Lung (tissue), 11 donors: ENCODE measurements at regions not wholly inside any gene's neighbourhood (a gene's known extent, or its start where the extent isn't known, plus 50 kb on each side); places are given as distances from the start of the nearest gene placed in this dataset.

Source experiments
- ATAC-seq: fragments of 200-7000 bp; cut with Tn5 transposase; one replicate; pipeline ENCODE4 v1.9.1; 2020; ENCODE audit warnings: moderate number of reproducible peaks; ENCODE audit not compliant: insufficient read depth, low FRiP score
- DNase-seq, 3 donors: peaks; one replicate each; pipeline ENCODE4 v3.0.0-alpha.2; 2013 to 2017
- H3K27ac ChIP-seq, 2 donors: one replicate each; pipeline ENCODE4 v1.5.1; 2013; ENCODE audit warnings: mild to moderate bottlenecking in 2 of 2, moderate library complexity in 2 of 2, control low read depth in 1 of 2, inconsistent platforms in 1 of 2, low read depth in 1 of 2, low read length in 1 of 2
- H3K27me3 ChIP-seq, 3 donors: one replicate each; pipeline ENCODE4 v1.5.1; 2013; ENCODE audit warnings: low read length in 2 of 3; ENCODE audit not compliant: control insufficient read depth in 3 of 3, insufficient read depth in 3 of 3
- H3K36me3 ChIP-seq, 4 donors: one replicate each; pipeline ENCODE4 v1.5.1; 2013; ENCODE audit warnings: low read length in 4 of 4, mild to moderate bottlenecking in 1 of 4, moderate library complexity in 1 of 4; ENCODE audit not compliant: control insufficient read depth in 4 of 4, insufficient read depth in 4 of 4
- H3K4me1 ChIP-seq, 5 donors: one replicate each; pipeline ENCODE4 v1.5.1; 2013; ENCODE audit warnings: low read length in 5 of 5, mild to moderate bottlenecking in 2 of 5, moderate library complexity in 1 of 5; ENCODE audit not compliant: control insufficient read depth in 5 of 5, insufficient read depth in 5 of 5
- H3K4me3 ChIP-seq: one replicate; pipeline ENCODE4 v1.5.1; 2013; ENCODE audit warnings: mild to moderate bottlenecking, control low read depth, moderate library complexity
- H3K9ac ChIP-seq, 2 donors: one replicate each; pipeline ENCODE4 v1.5.1; 2013; ENCODE audit warnings: low read length in 2 of 2, control low read depth in 1 of 2; ENCODE audit not compliant: insufficient read depth in 1 of 2
- H3K9me3 ChIP-seq, 4 donors: one replicate each; pipeline ENCODE4 v1.5.1; 2013; ENCODE audit warnings: low read length in 3 of 4, mild to moderate bottlenecking in 1 of 4, moderate library complexity in 1 of 4; ENCODE audit not compliant: control insufficient read depth in 4 of 4, insufficient read depth in 3 of 4
- CTCF ChIP-seq: IDR thresholded peaks from 2 replicates; pipeline ENCODE4 v1.5.1; 2012; ENCODE audit warnings: mild to moderate bottlenecking; ENCODE audit errors: control extremely low read depth, extremely low read depth
- WGBS, 2 donors: extraction: QIAGEN DNeasy Blood & Tissue Kit; methylation state at CpG; one replicate each; pipeline ENCODE4 v1.1.7; 2013; 5-methylcytosine and 5-hydroxymethylcytosine counted together
- donor health status: control.
- donor health status: control.
- donor health status: Bipolar disorder and iron deficiency.
- donor health status: healthy.
- donor health status: DM: yes; HTN: yes; CAD: no.

GRCh38 chr6:100260584-100260983 lies 204.1 kb downstream of the SIM1 start:
- no peaks in the 10 kb centered on the region for H3K36me3 ChIP-seq
- TF ChIP-seq CTCF: no peak
- no peak for DNase-seq
- no peak overlapping the region for H3K4me3 ChIP-seq
- H3K9ac ChIP-seq: no peak overlapping the region
- no peaks in the 10 kb centered on the region for H3K27me3 ChIP-seq
- no peaks in the 10 kb centered on the region for H3K9me3 ChIP-seq
- no peaks in the 10 kb centered on the region for H3K4me1 ChIP-seq
- no peak overlapping the region for H3K27ac ChIP-seq
- no peak for ATAC-seq

GRCh38 chr6:100259865-100260264 lies 204.9 kb downstream of the SIM1 start:
- H3K27ac ChIP-seq: no peak overlapping the region
- TF ChIP-seq CTCF: no peak
- WGBS, 2 donors: 73 to 86% methylated on average over 3 of the region's 3 CpGs
- no peak overlapping the region for H3K9ac ChIP-seq
- no peaks in the 10 kb centered on the region for H3K9me3 ChIP-seq
- ATAC-seq: no peak
- no peaks in the 10 kb centered on the region for H3K27me3 ChIP-seq
- no peak overlapping the region for H3K4me3 ChIP-seq
- no peaks in the 10 kb centered on the region for H3K36me3 ChIP-seq
- no peak for DNase-seq
- no peaks in the 10 kb centered on the region for H3K4me1 ChIP-seq

GRCh38 chr6:100258752-100259151 lies 206.0 kb downstream of the SIM1 start:
- no peak for ATAC-seq
- no peaks in the 10 kb centered on the region for H3K27me3 ChIP-seq
- no peak overlapping the region for H3K9ac ChIP-seq
- no peaks in the 10 kb centered on the region for H3K4me1 ChIP-seq
- no peak overlapping the region for H3K27ac ChIP-seq
- no peak overlapping the region for H3K4me3 ChIP-seq
- H3K36me3 ChIP-seq: no peaks in the 10 kb centered on the region
- no peak for TF ChIP-seq CTCF
- 52 to 70% methylated on average over 2 of the region's 2 CpGs for WGBS, 2 donors
- DNase-seq: no peak
- H3K9me3 ChIP-seq: no peaks in the 10 kb centered on the region

GRCh38 chr6:100257793-100258395 lies 206.8 kb downstream of the SIM1 start:
- no peaks in the 10 kb centered on the region for H3K4me1 ChIP-seq
- H3K4me3 ChIP-seq: no peak overlapping the region
- H3K9me3 ChIP-seq: no peaks in the 10 kb centered on the region
- H3K27me3 ChIP-seq: no peaks in the 10 kb centered on the region
- DNase-seq (peak in 2 of 3 donors; percentile 23 to 29), ATAC-seq (no peak)
- H3K36me3 ChIP-seq: no peaks in the 10 kb centered on the region
- no peak for TF ChIP-seq CTCF
- H3K9ac ChIP-seq: no peak overlapping the region
- H3K27ac ChIP-seq: no peak overlapping the region
- 30 to 40% methylated on average over 4 of the region's 4 CpGs for WGBS, 2 donors
